ENCODE measurements at regions not wholly inside any gene's neighbourhood (a gene's known extent, or its start where the extent isn't known, plus 50 kb on each side); places are given as distances from the start of the nearest gene placed in this dataset.

DNA sequence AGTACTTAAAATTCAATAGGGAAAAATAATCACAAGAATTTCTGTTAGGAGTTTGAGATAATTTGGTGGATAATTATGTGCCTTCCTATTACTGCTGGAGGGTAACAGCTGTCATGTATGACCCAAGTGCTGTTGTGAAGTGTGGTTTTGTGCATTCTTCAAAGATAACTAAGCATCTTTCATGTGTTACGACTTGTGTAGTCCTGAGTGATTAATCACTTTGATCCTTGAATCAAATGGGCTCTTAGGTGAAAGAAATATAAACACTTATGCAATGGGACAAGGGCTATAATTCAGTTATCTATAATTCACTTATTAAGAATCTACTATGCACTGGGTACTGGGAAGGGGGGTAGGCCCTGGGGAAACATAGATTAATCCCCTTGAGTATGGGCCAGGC is 89.0 kb downstream of the CH25H start:
- Histone ChIP-seq H2BK20ac (ENCODE audit: low read depth, low read length, poor library complexity, severe bottlenecking) (no peak overlapping the region), H3K9ac (ENCODE audit: extremely low read depth, insufficient read length, low read length) (no peak overlapping the region), H3T11ph (ENCODE audit: low read length) (no peak overlapping the region), H2AK5ac (ENCODE audit: insufficient read length, low read length) (no peak overlapping the region), H3K27me3 (ENCODE audit: insufficient read depth, low read length) (no peaks in the 10 kb centered on the region), H3K56ac (ENCODE audit: insufficient read length, low read depth, low read length) (no peak overlapping the region), H3K79me2 (ENCODE audit: insufficient read depth, low read length) (no peaks in the 10 kb centered on the region), H3K4me1 (ENCODE audit: insufficient read depth, low read length) (no peaks in the 10 kb centered on the region), H3K79me1 (ENCODE audit: insufficient read depth, low read depth, low read length, poor library complexity, severe bottlenecking) (no peaks in the 10 kb centered on the region), H3K14ac (ENCODE audit: insufficient read depth, low read length) (no peak overlapping the region), H2BK12ac (ENCODE audit: insufficient read length, low read depth, low read length) (no peak overlapping the region), H3K23me2 (ENCODE audit: insufficient read length, low read depth, low read length, poor library complexity, severe bottlenecking) (no peaks in the 10 kb centered on the region), H2BK5ac (ENCODE audit: insufficient read length, low read length) (no peak overlapping the region), H3K9me3 (ENCODE audit: control insufficient read depth, low read depth, low read length) (no peaks in the 10 kb centered on the region), H4K8ac (replicated peaks; ENCODE audit: insufficient read length, low read depth, low read length) (no peak overlapping the region), H3K4ac (ENCODE audit: low read depth, low read length) (no peak overlapping the region), H3K23ac (ENCODE audit: insufficient read length, low read depth, low read length) (no peak overlapping the region), H3K4me2 (ENCODE audit: insufficient read depth, insufficient read length, low read length) (no peak overlapping the region), H2BK120ac (ENCODE audit: low read depth, low read length, poor library complexity, severe bottlenecking) (no peak overlapping the region), H3K18ac (ENCODE audit: insufficient read length, low read depth, low read length) (no peak overlapping the region), H4K20me1 (ENCODE audit: control insufficient read depth, insufficient read depth, insufficient read length) (no peaks in the 10 kb centered on the region), H3K27ac (ENCODE audit: insufficient read length, low read depth, low read length) (no peak overlapping the region), H4K91ac (ENCODE audit: insufficient read length, low read depth, low read length) (no peak overlapping the region), H4K5ac (ENCODE audit: insufficient read length, low read depth, low read length) (no peak overlapping the region), H2AFZ (ENCODE audit: low read length) (no peak overlapping the region), H2BK15ac (ENCODE audit: low read depth, low read length) (no peak overlapping the region)
- Mint-ChIP-seq H3K36me3 (ENCODE audit: insufficient read depth in 1 of 3, low read depth in 3 of 3) (no peaks in the 10 kb centered on the region; a peak in 1 of 7 replicates), H3K27ac (no peak overlapping the region), H3K27me3 (ENCODE audit: low read depth) (no peaks in the 10 kb centered on the region), H3K4me3 (no peak overlapping the region), H3K4me1 (peaks cover 0 to 4% of the 10 kb centered on the region in 2 experiments; a peak in 2 of 4 replicates), H3K9me3 (no peaks in the 10 kb centered on the region)
- WGBS (ENCODE audit: extremely low coverage, insufficient read length, low lambda C conversion rate), result no CpG with 5 or more reads among the region's 1 CpG
- no peak for DNase-seq
- TF ChIP-seq, protein P1, sequence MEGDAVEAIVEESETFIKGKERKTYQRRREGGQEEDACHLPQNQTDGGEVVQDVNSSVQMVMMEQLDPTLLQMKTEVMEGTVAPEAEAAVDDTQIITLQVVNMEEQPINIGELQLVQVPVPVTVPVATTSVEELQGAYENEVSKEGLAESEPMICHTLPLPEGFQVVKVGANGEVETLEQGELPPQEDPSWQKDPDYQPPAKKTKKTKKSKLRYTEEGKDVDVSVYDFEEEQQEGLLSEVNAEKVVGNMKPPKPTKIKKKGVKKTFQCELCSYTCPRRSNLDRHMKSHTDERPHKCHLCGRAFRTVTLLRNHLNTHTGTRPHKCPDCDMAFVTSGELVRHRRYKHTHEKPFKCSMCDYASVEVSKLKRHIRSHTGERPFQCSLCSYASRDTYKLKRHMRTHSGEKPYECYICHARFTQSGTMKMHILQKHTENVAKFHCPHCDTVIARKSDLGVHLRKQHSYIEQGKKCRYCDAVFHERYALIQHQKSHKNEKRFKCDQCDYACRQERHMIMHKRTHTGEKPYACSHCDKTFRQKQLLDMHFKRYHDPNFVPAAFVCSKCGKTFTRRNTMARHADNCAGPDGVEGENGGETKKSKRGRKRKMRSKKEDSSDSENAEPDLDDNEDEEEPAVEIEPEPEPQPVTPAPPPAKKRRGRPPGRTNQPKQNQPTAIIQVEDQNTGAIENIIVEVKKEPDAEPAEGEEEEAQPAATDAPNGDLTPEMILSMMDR (conservative IDR thresholded peaks at IDR 0.05), result no peak
